Activated B cell treated with CpG ODN at 0.5 μM for 24 hours (primary cell): ENCODE measurements at regions not wholly inside any gene's neighbourhood (a gene's known extent, or its start where the extent isn't known, plus 50 kb on each side); places are given as distances from the start of the nearest gene placed in this dataset.
"Not testable (repeated sequence)": the region's sequence is repeated elsewhere in the genome, so short reads cannot be mapped to it uniquely, and the experiment has no call there.

Source experiments
- ATAC-seq: fragments of 200-7000 bp; cut with Tn5 transposase; one replicate; pipeline ENCODE4 v1.10.0; 2021; ENCODE audit warnings: low read depth, mild to moderate bottlenecking, moderate library complexity
- CTCF ChIA-PET: fragments of 350-600 bp; sonication (Branson Sonifier 250); formaldehyde crosslinking; loops from one replicate; lab custom pipeline; 2021; ENCODE audit warnings: antibody characterized with exemption; lab: Charles Lee
- POLR2A ChIA-PET: fragments of 350-600 bp; sonication (Branson Sonifier 250); formaldehyde crosslinking; loops from one replicate; lab custom pipeline; 2021; ENCODE audit warnings: antibody characterized with exemption; lab: Charles Lee
- DNase-seq: peaks from one replicate; pipeline ENCODE4 v3.0.0; 2022
- H3K27ac Mint-ChIP-seq: one replicate; pipeline ENCODE4 v1.8.0; 2020; ENCODE audit warnings: mixed read lengths
- H3K27me3 Mint-ChIP-seq: one replicate; pipeline ENCODE4 v1.8.0; 2021; ENCODE audit warnings: mixed read lengths
- H3K36me3 Mint-ChIP-seq: one replicate; pipeline ENCODE4 v1.8.0; 2021; ENCODE audit warnings: low read depth, mixed read lengths
- H3K4me1 Mint-ChIP-seq: one replicate; pipeline ENCODE4 v1.8.0; 2021; ENCODE audit warnings: mixed read lengths
- H3K4me3 Mint-ChIP-seq: one replicate; pipeline ENCODE4 v1.8.0; 2020; ENCODE audit warnings: mild to moderate bottlenecking, mixed read lengths
- H3K9me3 Mint-ChIP-seq: one replicate; pipeline ENCODE4 v1.8.0; 2020; ENCODE audit warnings: mixed read lengths
- intact Hi-C: fragments of 100-400 bp; cut with micrococcal nuclease; formaldehyde crosslinking; loops from one replicate; pipeline ENCODE4 v1.15.1; 2024

- H3K4me3 Mint-ChIP-seq, H3K27ac Mint-ChIP-seq, H3K36me3 Mint-ChIP-seq, intact Hi-C loops, H3K4me1 Mint-ChIP-seq, DNase-seq, ATAC-seq, CTCF ChIA-PET, H3K27me3 Mint-ChIP-seq, POLR2A ChIA-PET: not testable (repeated sequence)
- peaks cover 11% of the 10 kb centered on the region for H3K9me3 Mint-ChIP-seq
Observed at GRCh38 chr4:49138818-49139217, 152.7 kb downstream of the CWH43 start.

GRCh38 chr4:49139513-49139912 is 153.4 kb downstream of the CWH43 start:
- H3K4me1 Mint-ChIP-seq, DNase-seq, ATAC-seq, CTCF ChIA-PET, H3K27me3 Mint-ChIP-seq, intact Hi-C loops, POLR2A ChIA-PET, H3K27ac Mint-ChIP-seq, H3K4me3 Mint-ChIP-seq, H3K36me3 Mint-ChIP-seq: not testable (repeated sequence)
- peaks cover 15% of the 10 kb centered on the region for H3K9me3 Mint-ChIP-seq

DNA sequence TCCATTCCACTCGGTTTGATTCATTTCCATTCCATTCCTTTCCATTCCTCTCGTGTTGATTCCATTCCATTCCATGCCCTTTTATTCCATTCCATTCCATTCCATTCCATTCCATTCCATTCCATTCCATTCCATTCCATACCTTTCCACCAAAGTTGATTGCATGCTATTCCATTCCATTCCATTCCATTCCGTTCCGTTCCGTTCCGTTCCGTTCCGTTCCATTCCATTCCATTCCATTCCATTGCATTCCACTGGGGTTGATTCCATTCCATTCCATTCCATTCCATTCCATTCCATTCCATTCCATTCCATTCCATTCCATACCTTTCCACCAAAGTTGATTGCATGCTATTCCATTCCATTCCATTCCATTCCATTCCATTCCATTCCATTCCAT is 154.3 kb downstream of the CWH43 start:
- POLR2A ChIA-PET, ATAC-seq, CTCF ChIA-PET: not testable (repeated sequence)

DNA sequence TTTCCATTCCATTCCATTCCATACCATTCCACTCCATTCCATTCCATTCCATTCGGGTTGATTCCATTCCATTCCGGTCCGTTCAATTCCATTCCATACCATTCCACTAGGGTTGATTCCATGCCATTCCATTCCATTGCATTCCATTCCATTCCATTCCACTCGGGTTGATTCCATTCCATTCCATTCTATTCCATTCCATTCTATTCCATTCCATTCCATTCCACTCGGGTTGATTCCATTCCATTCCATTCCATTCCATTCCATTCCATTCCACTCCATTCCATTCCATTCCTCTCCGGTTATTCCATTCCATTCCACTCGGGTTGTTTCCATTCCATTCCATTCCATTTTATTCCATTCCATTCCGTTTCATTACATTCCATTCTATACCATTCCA is 155.9 kb downstream of the CWH43 start:
- H3K27ac Mint-ChIP-seq, H3K4me3 Mint-ChIP-seq, H3K36me3 Mint-ChIP-seq: not testable (repeated sequence)

More for the DNA sequence above, 154.3 kb downstream of the CWH43 start:
- DNase-seq, intact Hi-C loops, H3K36me3 Mint-ChIP-seq, H3K27me3 Mint-ChIP-seq, H3K4me3 Mint-ChIP-seq, H3K4me1 Mint-ChIP-seq, H3K27ac Mint-ChIP-seq: not testable (repeated sequence)
- H3K9me3 Mint-ChIP-seq, result peaks cover 20% of the 10 kb centered on the region

GRCh38 chr4:49147143-49147542 is 161.1 kb downstream of the CWH43 start:
- H3K4me3 Mint-ChIP-seq, intact Hi-C loops, CTCF ChIA-PET, H3K4me1 Mint-ChIP-seq, H3K36me3 Mint-ChIP-seq, DNase-seq, H3K27ac Mint-ChIP-seq, H3K27me3 Mint-ChIP-seq, POLR2A ChIA-PET, ATAC-seq: not testable (repeated sequence)
- H3K9me3 Mint-ChIP-seq, result peaks cover 45% of the 10 kb centered on the region

More for the DNA sequence above, 155.9 kb downstream of the CWH43 start:
- intact Hi-C loops, POLR2A ChIA-PET, CTCF ChIA-PET, H3K4me1 Mint-ChIP-seq, DNase-seq, H3K27me3 Mint-ChIP-seq, ATAC-seq: not testable (repeated sequence)
- peaks cover 25% of the 10 kb centered on the region for H3K9me3 Mint-ChIP-seq

- CTCF ChIA-PET, H3K27me3 Mint-ChIP-seq, ATAC-seq, POLR2A ChIA-PET, DNase-seq, H3K27ac Mint-ChIP-seq, H3K4me1 Mint-ChIP-seq, H3K4me3 Mint-ChIP-seq, H3K36me3 Mint-ChIP-seq, intact Hi-C loops: not testable (repeated sequence)
- peaks cover 45% of the 10 kb centered on the region for H3K9me3 Mint-ChIP-seq
Observed at GRCh38 chr4:49147596-49147995, 161.5 kb downstream of the CWH43 start.

GRCh38 chr4:49149006-49149975 is 163.2 kb downstream of the CWH43 start:
- H3K36me3 Mint-ChIP-seq, H3K27ac Mint-ChIP-seq, H3K4me1 Mint-ChIP-seq, POLR2A ChIA-PET, H3K27me3 Mint-ChIP-seq, H3K4me3 Mint-ChIP-seq, CTCF ChIA-PET, DNase-seq, intact Hi-C loops: not testable (repeated sequence)
- peaks cover 54% of the 10 kb centered on the region for H3K9me3 Mint-ChIP-seq
- ATAC-seq, result peak; percentile 42

GRCh38 chr4:49150351-49151083 is 164.4 kb downstream of the CWH43 start:
- H3K9me3 Mint-ChIP-seq, result peaks cover 57% of the 10 kb centered on the region
- intact Hi-C loops, H3K27ac Mint-ChIP-seq, ATAC-seq, H3K27me3 Mint-ChIP-seq, H3K36me3 Mint-ChIP-seq, POLR2A ChIA-PET, CTCF ChIA-PET, DNase-seq, H3K4me1 Mint-ChIP-seq, H3K4me3 Mint-ChIP-seq: not testable (repeated sequence)

- not testable (repeated sequence) for H3K36me3 Mint-ChIP-seq, H3K27ac Mint-ChIP-seq
- peaks cover 59% of the 10 kb centered on the region for H3K9me3 Mint-ChIP-seq
Observed at GRCh38 chr4:49153011-49153410, 166.9 kb downstream of the CWH43 start.

GRCh38 chr4:49154308-49155103 is 168.4 kb downstream of the CWH43 start:
- POLR2A ChIA-PET, H3K36me3 Mint-ChIP-seq, DNase-seq, H3K27ac Mint-ChIP-seq, H3K4me3 Mint-ChIP-seq, H3K4me1 Mint-ChIP-seq, CTCF ChIA-PET, H3K27me3 Mint-ChIP-seq, intact Hi-C loops: not testable (repeated sequence)
- ATAC-seq, result peak; percentile 37
- H3K9me3 Mint-ChIP-seq, result peaks cover 53% of the 10 kb centered on the region

More at GRCh38 chr4:49153011-49153410, 166.9 kb downstream of the CWH43 start:
- intact Hi-C loops, H3K4me1 Mint-ChIP-seq, H3K4me3 Mint-ChIP-seq, POLR2A ChIA-PET, ATAC-seq, CTCF ChIA-PET, DNase-seq, H3K27me3 Mint-ChIP-seq: not testable (repeated sequence)

DNA sequence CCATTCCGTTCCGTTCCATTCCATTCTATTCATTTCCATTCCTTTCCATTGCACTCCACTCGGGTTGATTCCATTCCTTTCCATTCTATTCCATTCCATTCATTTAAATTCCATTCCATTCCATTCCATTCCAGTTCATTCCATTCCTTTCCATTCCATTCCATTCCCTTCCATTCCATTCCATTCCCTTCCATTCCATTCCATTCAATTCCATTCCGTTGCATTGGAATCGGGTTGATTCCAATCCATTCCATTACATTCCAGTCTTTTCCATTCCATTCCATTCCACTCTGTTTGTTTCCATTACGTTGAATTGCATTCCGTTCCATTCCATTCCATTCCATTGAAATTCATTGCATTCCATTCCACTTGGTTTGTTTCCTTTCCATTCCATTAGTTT is 169.2 kb downstream of the CWH43 start:
- H3K36me3 Mint-ChIP-seq, H3K4me3 Mint-ChIP-seq, CTCF ChIA-PET, DNase-seq, H3K27me3 Mint-ChIP-seq, H3K4me1 Mint-ChIP-seq, POLR2A ChIA-PET, ATAC-seq, H3K27ac Mint-ChIP-seq, intact Hi-C loops: not testable (repeated sequence)
- H3K9me3 Mint-ChIP-seq, result peaks cover 47% of the 10 kb centered on the region
